Stimulated activated CD8-positive, alpha-beta memory T cell treated with anti-CD3 and anti-CD28 coated beads, Interleukin-15, amount 100 ng/mL, for 4 hours (primary cell): ENCODE measurements at regions not wholly inside any gene's neighbourhood (a gene's known extent, or its start where the extent isn't known, plus 50 kb on each side); places are given as distances from the start of the nearest gene placed in this dataset.

Experiments used
- DNase-seq, 2 donors: peaks; one replicate each; pipeline ENCODE4 v3.0.0-alpha.2; 2020; ENCODE audit warnings: low read depth in 2 of 2

GRCh38 chr9:36462245-36462644 is 62.2 kb upstream of the RNF38 start:
- DNase-seq = no peak

GRCh38 chr9:36461323-36461722 is 61.3 kb upstream of the RNF38 start:
- no peak for DNase-seq

DNA sequence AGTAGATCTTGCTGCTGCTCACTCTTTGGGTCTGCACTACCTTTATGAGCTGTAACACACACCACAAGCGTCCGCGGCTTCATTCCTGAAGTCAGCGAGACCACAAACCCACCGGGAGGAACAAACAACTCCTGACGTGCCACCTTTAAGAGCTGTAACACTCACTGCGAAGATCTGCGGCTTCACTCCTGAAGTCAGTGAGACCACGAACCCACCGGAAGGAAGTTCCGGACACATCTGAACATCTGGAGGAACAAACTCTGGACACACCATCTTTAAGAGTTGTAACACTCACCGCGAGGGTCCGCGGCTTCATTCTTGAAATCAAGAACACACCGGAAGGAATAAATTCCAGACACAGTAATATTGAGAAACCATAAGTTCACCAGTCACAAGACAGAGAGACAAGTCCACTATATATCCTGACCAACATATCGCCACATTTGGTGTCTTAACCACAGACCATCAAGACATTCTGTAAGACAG is 58.4 kb upstream of the RNF38 start:
- peak; percentile 17 to 24 for DNase-seq

DNA sequence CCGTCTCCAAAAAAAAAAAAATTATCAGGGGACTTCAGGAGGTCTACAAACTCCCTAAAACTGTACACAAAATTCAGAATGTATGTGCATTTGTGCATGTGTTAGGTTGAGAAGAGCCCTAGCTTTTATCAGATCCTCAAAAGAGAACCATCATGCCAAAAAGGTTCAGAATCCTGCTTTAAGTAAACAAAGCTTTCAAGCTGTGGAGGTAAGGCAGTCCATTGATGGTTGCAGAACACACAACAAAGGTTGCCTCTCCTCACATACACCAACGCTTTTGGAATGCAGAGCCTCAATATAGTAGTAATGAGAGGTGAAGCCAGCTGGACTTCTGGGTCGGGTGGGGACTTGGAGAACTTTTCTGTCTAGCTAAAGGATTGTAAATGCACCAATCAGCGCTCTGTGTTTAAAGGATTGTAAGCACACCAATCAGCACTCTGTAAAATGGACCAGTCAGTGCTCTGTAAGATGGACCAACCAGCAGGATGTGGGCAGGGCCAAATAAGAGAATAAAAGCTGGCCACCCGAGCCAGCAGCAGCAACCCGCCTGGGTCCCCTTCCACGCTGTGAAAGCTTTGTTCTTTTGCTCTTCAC is 57.9 kb upstream of the RNF38 start:
- no peak for DNase-seq

- no peak for DNase-seq
Observed at GRCh38 chr9:36456480-36457065, 56.5 kb upstream of the RNF38 start.

DNA sequence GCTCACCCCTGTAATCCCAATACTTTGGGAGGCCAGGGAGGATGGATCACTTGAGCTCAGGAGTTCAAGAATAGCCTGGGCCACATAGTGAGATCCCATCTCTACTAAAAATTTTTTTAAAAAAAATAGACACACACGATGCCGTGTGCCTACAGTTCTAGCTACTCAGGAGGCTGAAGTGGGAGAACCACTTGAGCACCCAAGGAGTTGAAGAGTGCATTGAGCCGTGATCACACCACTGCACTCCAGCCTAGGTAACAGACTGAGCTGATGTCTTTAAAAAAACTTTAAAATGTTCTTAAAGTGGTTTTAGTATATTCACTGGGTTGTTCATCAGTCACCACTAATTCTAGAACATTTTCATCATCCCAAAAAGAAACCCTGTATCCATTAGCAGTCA is 51.9 kb upstream of the RNF38 start:
- DNase-seq = no peak

DNA sequence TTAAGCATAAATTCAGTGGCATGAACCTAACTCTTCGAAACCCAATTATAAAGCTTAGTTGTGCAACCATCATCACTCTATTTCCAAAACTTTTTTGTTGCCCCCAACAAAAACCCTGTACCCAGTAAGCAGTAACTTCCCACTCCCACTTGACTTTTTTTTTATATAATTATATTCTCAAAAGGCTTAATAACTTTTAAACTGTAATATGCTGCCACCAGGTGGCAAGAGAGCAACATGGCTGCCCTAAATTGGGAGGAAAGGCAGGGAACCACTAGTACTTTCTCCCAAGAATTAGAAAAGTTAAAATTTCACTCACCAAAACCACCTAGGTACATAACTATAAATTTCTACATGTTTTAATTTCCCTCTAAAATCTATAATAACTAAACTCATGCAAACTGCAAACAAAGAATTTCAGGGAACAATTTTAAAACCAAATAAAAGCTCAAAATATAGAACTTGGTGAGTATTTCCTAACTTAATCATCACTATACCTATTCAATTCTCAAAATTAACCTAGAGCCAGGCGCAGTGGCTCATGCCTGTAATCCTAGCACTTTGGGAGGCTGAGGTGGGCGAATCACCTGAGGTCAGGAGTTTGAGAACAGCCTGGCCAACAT is 50.2 kb upstream of the RNF38 start:
- DNase-seq = no peak
